NCI-H2081 treated with DMSO at 0.1 percent for 48 hours (cell line): ENCODE measurements at regions not wholly inside any gene's neighbourhood (a gene's known extent, or its start where the extent isn't known, plus 50 kb on each side); places are given as distances from the start of the nearest gene placed in this dataset.

Source experiments
- DNase-seq: peaks from one replicate; lab custom pipeline; 2025; lab: John Stamatoyannopoulos, UW

GRCh38 chr4:102440498-102440897, 60.7 kb upstream of the NFKB1 start:
- DNase-seq = no peak

GRCh38 chr4:102441978-102442911, 58.9 kb upstream of the NFKB1 start:
- no peak for DNase-seq

- DNase-seq = no peak
These were observed 56.4 kb upstream of the NFKB1 start for GRCh38 chr4:102444752-102445151.

GRCh38 chr4:102445213-102445612, 55.9 kb upstream of the NFKB1 start:
- DNase-seq = no peak

- DNase-seq = no peak
These were observed 53.7 kb upstream of the NFKB1 start for GRCh38 chr4:102447413-102447812.

GRCh38 chr4:102449751-102450352, 51.3 kb upstream of the NFKB1 start:
- DNase-seq = peak; percentile 30

GRCh38 chr4:102451266-102451665, 49.9 kb upstream of the NFKB1 start:
- DNase-seq = no peak
